Loucy (cell line): ENCODE measurements at regions not wholly inside any gene's neighbourhood (a gene's known extent, or its start where the extent isn't known, plus 50 kb on each side); places are given as distances from the start of the nearest gene placed in this dataset.

Experiments used
- CTCF ChIP-seq: fragments of 200-600 bp; sonication (generic); conservative IDR thresholded peaks from 2 replicates; pipeline ENCODE4 v1.5.1; 2014; ENCODE audit warnings: mild to moderate bottlenecking, antibody characterized with exemption, low read length
- EZH2phosphoT487 ChIP-seq: fragments of 200-600 bp; IDR thresholded peaks from 2 replicates; pipeline ENCODE4 v1.6.1; 2018; ENCODE audit warnings: antibody characterized with exemption, mild to moderate bottlenecking, moderate library complexity, borderline replicate concordance

GRCh38 chrX:11992271-11992670 is 146.0 kb upstream of the FRMPD4 start:
- TF ChIP-seq CTCF, result no peak
- TF ChIP-seq EZH2phosphoT487, result no peak
